Activated CD4-positive, alpha-beta memory T cell treated with anti-CD3 and anti-CD28 coated beads, Interleukin-2, amount 10 ng/mL, durations not matched to agents 7 days and 5 days (primary cell): ENCODE measurements at regions not wholly inside any gene's neighbourhood (a gene's known extent, or its start where the extent isn't known, plus 50 kb on each side); places are given as distances from the start of the nearest gene placed in this dataset.

Experiments
- CTCF ChIA-PET: fragments of 350-600 bp; sonication (Branson Sonifier 250); formaldehyde crosslinking; loops from one replicate; lab custom pipeline; 2021; ENCODE audit warnings: antibody characterized with exemption, inconsistent platforms; lab: Charles Lee
- POLR2A ChIA-PET: fragments of 350-600 bp; sonication (Branson Sonifier 250); formaldehyde crosslinking; loops from one replicate; lab custom pipeline; 2021; ENCODE audit warnings: antibody characterized with exemption; lab: Charles Lee
- DNase-seq: peaks from one replicate; pipeline ENCODE4 v3.0.0-alpha.2; 2020
- H3K27ac Mint-ChIP-seq: one replicate; pipeline ENCODE4 v1.8.0; 2021; ENCODE audit warnings: mild to moderate bottlenecking, mixed read lengths
- H3K27me3 Mint-ChIP-seq: one replicate; pipeline ENCODE4 v1.8.0; 2021; ENCODE audit warnings: mixed read lengths
- H3K36me3 Mint-ChIP-seq: one replicate; pipeline ENCODE4 v1.8.0; 2021; ENCODE audit warnings: low read depth, mixed read lengths
- H3K4me1 Mint-ChIP-seq: one replicate; pipeline ENCODE4 v1.8.0; 2021; ENCODE audit warnings: mixed read lengths
- H3K4me3 Mint-ChIP-seq: one replicate; pipeline ENCODE4 v1.8.0; 2021; ENCODE audit warnings: mild to moderate bottlenecking, mixed read lengths
- H3K9me3 Mint-ChIP-seq: one replicate; pipeline ENCODE4 v1.8.0; 2021; ENCODE audit warnings: mixed read lengths

- Mint-ChIP-seq H3K4me1 (no peaks in the 10 kb centered on the region), H3K27me3 (no peaks in the 10 kb centered on the region), H3K4me3 (no peak overlapping the region), H3K36me3 (no peaks in the 10 kb centered on the region), H3K27ac (no peak overlapping the region), H3K9me3 (no peaks in the 10 kb centered on the region)
- CTCF ChIA-PET = no interaction called here
- POLR2A ChIA-PET = no interaction called here
- DNase-seq = no peak
Measured at GRCh38 chr7:95718577-95719410, 53.6 kb upstream of the DYNC1I1 start.

DNA sequence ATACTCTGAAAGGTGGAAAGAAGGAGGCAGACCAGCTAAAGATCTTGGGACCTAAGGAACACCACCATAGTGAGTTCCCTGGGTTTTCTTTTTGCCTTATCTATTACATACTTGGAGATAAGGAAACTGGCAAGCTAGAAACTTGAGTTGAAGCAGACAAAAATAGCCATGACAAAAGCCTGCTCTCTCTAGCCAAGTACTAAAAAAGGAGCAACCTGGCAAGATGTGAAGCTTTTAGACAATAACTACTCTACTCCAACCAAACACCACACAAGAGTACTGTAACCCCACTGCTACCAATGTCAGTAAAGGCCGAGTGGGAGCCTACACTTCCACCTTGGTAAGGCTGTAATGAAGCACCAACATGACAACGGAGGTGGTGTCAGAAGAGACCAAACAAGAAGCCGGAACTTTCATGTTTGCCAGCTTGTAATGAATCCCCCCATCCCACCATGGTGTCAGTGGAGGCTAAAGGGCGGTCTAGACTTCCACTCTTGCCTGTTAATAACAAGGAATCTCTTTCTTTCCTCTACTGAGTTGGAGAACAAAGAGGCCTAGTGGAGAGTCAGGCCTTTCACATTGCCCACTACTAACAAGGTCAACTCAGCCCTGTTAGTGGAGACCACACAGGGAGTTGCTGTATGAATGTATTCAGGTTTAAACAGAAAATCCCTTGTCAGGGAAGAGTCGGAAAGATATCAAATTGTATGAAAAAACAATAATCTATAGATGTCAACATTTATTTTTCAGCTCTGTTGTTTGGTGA, 55.8 kb upstream of the DYNC1I1 start:
- CTCF ChIA-PET = no interaction called here
- POLR2A ChIA-PET = no interaction called here
- H3K4me3 Mint-ChIP-seq = no peak overlapping the region

DNA sequence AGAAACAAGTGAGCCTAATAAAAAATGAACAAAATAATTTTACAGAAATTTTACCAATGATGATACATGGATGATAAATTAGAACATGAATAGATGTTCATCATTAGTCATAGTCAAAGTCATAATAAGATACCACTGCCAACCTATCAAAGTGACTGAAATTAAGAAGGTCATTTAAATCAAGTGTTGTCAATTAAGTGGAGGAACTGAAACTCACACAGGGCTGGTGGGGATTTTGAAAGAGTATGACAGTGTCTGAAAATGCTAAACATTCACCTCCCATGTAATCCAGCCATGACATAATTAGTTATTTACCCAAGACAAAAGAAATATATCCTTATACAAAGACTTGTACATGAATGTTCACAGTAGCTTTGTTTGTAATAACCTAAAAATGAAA, 57.1 kb upstream of the DYNC1I1 start:
- no peak overlapping the region for H3K4me3 Mint-ChIP-seq
- no peaks in the 10 kb centered on the region for H3K4me1 Mint-ChIP-seq
- ChIA-PET POLR2A (no interaction called here), CTCF (no interaction called here)
- no peaks in the 10 kb centered on the region for H3K27me3 Mint-ChIP-seq
- DNase-seq = no peak
- H3K27ac Mint-ChIP-seq = no peak overlapping the region
- no peaks in the 10 kb centered on the region for H3K36me3 Mint-ChIP-seq
- H3K9me3 Mint-ChIP-seq = no peaks in the 10 kb centered on the region

More for the DNA sequence above, 55.8 kb upstream of the DYNC1I1 start:
- DNase-seq = no peak
- no peak overlapping the region for H3K27ac Mint-ChIP-seq
- H3K27me3 Mint-ChIP-seq = no peaks in the 10 kb centered on the region
- H3K36me3 Mint-ChIP-seq = no peaks in the 10 kb centered on the region
- H3K9me3 Mint-ChIP-seq = no peaks in the 10 kb centered on the region
- H3K4me1 Mint-ChIP-seq = no peaks in the 10 kb centered on the region

- H3K36me3 Mint-ChIP-seq = no peaks in the 10 kb centered on the region
- POLR2A ChIA-PET = no interaction called here
- peaks cover 2% of the 10 kb centered on the region for H3K9me3 Mint-ChIP-seq
Measured at GRCh38 chr7:95710711-95711110, 61.6 kb upstream of the DYNC1I1 start.

DNA sequence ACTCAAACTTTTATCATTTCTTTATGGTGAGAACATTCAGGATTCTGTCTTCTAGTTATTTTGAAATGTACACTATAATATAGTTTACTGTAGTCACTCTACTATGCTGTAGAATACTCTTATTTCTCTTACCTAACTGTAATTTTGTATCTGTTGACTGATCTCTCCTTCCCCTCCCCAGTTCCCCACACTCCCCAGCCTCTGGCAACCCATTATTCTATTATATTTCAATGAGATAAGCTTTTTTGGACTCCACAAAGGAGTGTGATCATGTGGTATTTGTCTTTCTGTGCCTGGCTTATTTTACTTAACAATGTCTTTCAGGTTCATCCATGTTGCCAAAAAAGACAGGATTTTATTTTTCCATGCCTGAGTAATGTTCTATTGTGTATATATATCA, 71.4 kb upstream of the DYNC1I1 start:
- H3K36me3 Mint-ChIP-seq = no peaks in the 10 kb centered on the region
- no peak overlapping the region for H3K27ac Mint-ChIP-seq
- H3K27me3 Mint-ChIP-seq = no peaks in the 10 kb centered on the region
- DNase-seq = no peak
- no peaks in the 10 kb centered on the region for H3K9me3 Mint-ChIP-seq
- CTCF ChIA-PET = interaction anchor here (1.0 kb wide), 1 partner anchor 11 kb away, joined by 3 read pairs; no protein-coding TSS in a partner anchor
- POLR2A ChIA-PET = no interaction called here
- H3K4me1 Mint-ChIP-seq = no peaks in the 10 kb centered on the region
- H3K4me3 Mint-ChIP-seq = no peak overlapping the region

More at GRCh38 chr7:95710711-95711110, 61.6 kb upstream of the DYNC1I1 start:
- CTCF ChIA-PET = interaction anchor here (1.2 kb wide), 1 partner anchor 20 kb away, joined by 3 read pairs; no protein-coding TSS in a partner anchor
- Mint-ChIP-seq H3K4me3 (no peak overlapping the region), H3K27ac (no peak overlapping the region), H3K4me1 (no peaks in the 10 kb centered on the region), H3K27me3 (no peaks in the 10 kb centered on the region)
- no peak for DNase-seq

- Mint-ChIP-seq H3K27me3 (peaks cover 3% of the 10 kb centered on the region), H3K9me3 (no peaks in the 10 kb centered on the region), H3K36me3 (no peaks in the 10 kb centered on the region), H3K27ac (no peak overlapping the region), H3K4me1 (no peaks in the 10 kb centered on the region), H3K4me3 (no peak overlapping the region)
- ChIA-PET CTCF (interaction anchor here (3.0 kb wide), 1 partner anchor 182 kb away, joined by 9 read pairs; no protein-coding TSS in a partner anchor), POLR2A (no interaction called here)
- no peak for DNase-seq
Measured at GRCh38 chr7:95694334-95694733, 78.0 kb upstream of the DYNC1I1 start.

DNA sequence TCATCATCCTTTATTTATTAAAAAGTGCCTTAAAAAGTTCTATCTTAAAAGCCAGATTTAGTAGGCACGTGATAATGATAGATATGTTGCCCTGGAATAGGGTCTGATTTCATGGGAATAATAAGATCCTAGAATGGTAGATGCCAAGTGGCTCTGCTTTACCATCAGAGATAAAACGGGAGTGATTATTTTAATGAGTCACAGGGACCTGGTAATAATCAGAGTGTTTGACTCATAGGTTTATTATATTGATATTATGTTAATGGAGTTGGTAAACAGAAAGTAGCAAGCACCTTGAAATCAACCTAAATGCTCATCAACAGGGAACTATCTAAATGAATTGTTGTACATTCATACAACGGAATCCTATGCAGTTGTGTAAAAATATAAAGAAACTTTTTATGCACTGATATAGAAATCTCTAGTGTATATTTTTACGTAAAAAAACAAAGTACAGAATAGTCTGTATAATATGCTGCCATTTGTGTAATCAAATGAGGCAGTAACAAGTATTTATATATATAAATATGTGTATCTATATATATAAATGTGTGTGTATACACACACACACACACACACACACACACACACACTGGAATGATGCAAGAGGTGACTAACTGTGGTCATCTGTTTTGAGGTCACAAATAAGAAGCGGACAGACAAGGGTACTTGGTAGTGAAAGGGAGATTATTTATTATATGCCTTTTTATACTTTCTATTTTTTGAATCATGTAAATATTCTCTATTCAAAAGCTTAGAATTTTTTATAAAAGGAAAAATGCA, 78.6 kb upstream of the DYNC1I1 start:
- no peak for DNase-seq
- ChIA-PET CTCF (interaction anchor here (3.0 kb wide), 1 partner anchor 181 kb away, joined by 9 read pairs; no protein-coding TSS in a partner anchor), POLR2A (no interaction called here)
- Mint-ChIP-seq H3K36me3 (no peaks in the 10 kb centered on the region), H3K9me3 (no peaks in the 10 kb centered on the region), H3K27me3 (peaks cover 3% of the 10 kb centered on the region), H3K27ac (no peak overlapping the region), H3K4me1 (no peaks in the 10 kb centered on the region), H3K4me3 (no peak overlapping the region)

GRCh38 chr7:95691464-95691863, 80.9 kb upstream of the DYNC1I1 start:
- POLR2A ChIA-PET = no interaction called here
- no peak for DNase-seq
- H3K27ac Mint-ChIP-seq = no peak overlapping the region
- no peaks in the 10 kb centered on the region for H3K9me3 Mint-ChIP-seq
- CTCF ChIA-PET = interaction anchor here (0.6 to 7.0 kb wide), 5 partner anchors 39 to 1242 kb away, joined by 3 to 113 read pairs (median 7); no protein-coding TSS in a partner anchor
- H3K4me1 Mint-ChIP-seq = no peaks in the 10 kb centered on the region
- no peak overlapping the region for H3K4me3 Mint-ChIP-seq
- no peaks in the 10 kb centered on the region for H3K36me3 Mint-ChIP-seq
- H3K27me3 Mint-ChIP-seq = peaks cover 3% of the 10 kb centered on the region

DNA sequence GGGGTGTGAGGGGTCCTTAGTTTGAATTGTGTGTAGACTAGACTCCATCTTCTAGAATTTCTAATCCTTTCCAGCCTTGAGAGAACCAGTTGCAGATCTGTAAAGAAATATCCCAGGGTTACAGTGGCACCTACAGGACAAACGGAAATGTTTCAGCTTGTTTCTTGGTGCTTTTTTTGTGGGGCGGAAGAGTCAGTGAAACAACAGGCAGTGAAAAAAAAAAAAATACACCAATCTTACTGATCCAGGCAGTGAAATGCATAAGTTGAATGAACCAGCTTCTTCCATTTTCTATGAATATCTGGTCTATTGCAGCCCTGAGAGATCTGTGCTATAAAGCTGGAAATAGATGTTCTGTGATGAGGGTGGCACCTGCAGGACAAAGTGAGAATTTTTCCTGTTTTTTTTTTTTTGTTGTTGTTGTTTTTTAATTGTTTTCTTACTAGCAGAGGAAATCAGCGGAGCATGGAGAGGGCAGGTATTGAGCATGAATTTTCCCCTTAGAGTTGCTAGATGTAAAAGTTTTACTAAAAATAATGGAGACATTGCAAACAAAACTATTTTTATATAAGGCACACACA, 81.9 kb upstream of the DYNC1I1 start:
- ChIA-PET CTCF (interaction anchor here (0.7 to 7.0 kb wide), 16 partner anchors 8 to 1241 kb away, joined by 3 to 113 read pairs (median 4); no protein-coding TSS in a partner anchor), POLR2A (no interaction called here)
- DNase-seq = no peak
- H3K4me3 Mint-ChIP-seq = no peak overlapping the region
- no peaks in the 10 kb centered on the region for H3K9me3 Mint-ChIP-seq
- no peaks in the 10 kb centered on the region for H3K36me3 Mint-ChIP-seq
- peaks cover 3% of the 10 kb centered on the region for H3K27me3 Mint-ChIP-seq
- no peak overlapping the region for H3K27ac Mint-ChIP-seq
- no peaks in the 10 kb centered on the region for H3K4me1 Mint-ChIP-seq

GRCh38 chr7:95688931-95689495, 83.3 kb upstream of the DYNC1I1 start:
- Mint-ChIP-seq H3K36me3 (no peaks in the 10 kb centered on the region), H3K9me3 (no peaks in the 10 kb centered on the region), H3K27me3 (no peaks in the 10 kb centered on the region), H3K27ac (no peak overlapping the region), H3K4me1 (no peaks in the 10 kb centered on the region), H3K4me3 (no peak overlapping the region)
- CTCF ChIA-PET = interaction anchor here (1.8 to 7.0 kb wide), 4 partner anchors 8 to 178 kb away, joined by 7 to 113 read pairs (median 12); no protein-coding TSS in a partner anchor
- POLR2A ChIA-PET = no interaction called here
- no peak for DNase-seq

GRCh38 chr7:95687759-95688343, 84.5 kb upstream of the DYNC1I1 start:
- POLR2A ChIA-PET = no interaction called here
- Mint-ChIP-seq H3K4me1 (no peaks in the 10 kb centered on the region), H3K27ac (no peak overlapping the region), H3K9me3 (no peaks in the 10 kb centered on the region), H3K4me3 (no peak overlapping the region), H3K27me3 (no peaks in the 10 kb centered on the region), H3K36me3 (no peaks in the 10 kb centered on the region)
- CTCF ChIA-PET = interaction anchor here (0.6 to 7.0 kb wide), 7 partner anchors 15 to 1239 kb away, joined by 3 to 113 read pairs (median 7); no protein-coding TSS in a partner anchor
- no peak for DNase-seq

DNA sequence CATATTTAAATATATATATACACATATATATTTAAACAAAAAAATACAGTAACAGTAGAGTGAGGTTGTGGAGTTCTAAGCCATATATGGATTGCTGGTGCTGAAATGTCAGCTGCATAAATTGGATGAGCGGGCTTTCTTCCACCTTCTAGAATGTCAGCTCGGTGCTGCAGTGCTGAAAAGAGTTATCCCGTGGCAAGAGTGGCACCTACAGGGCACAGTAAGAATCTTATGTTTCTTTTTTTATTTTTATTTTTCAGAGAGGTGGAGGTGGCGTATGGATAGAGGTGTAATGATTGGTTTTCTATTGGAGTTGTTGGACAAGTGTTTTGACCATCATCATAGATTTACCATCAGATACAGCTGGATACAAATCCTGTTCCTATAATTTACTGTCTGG, 86.2 kb upstream of the DYNC1I1 start:
- ChIA-PET CTCF (interaction anchor here (0.7 to 7.0 kb wide), 6 partner anchors 13 to 175 kb away, joined by 3 to 113 read pairs (median 6); no protein-coding TSS in a partner anchor), POLR2A (no interaction called here)
- no peaks in the 10 kb centered on the region for H3K36me3 Mint-ChIP-seq
- H3K27me3 Mint-ChIP-seq = peaks cover 3% of the 10 kb centered on the region
- no peak overlapping the region for H3K4me3 Mint-ChIP-seq
- no peak overlapping the region for H3K27ac Mint-ChIP-seq
- no peak for DNase-seq
- H3K9me3 Mint-ChIP-seq = no peaks in the 10 kb centered on the region
- H3K4me1 Mint-ChIP-seq = no peaks in the 10 kb centered on the region
